ENCODE measurements at regions not wholly inside any gene's neighbourhood (a gene's known extent, or its start where the extent isn't known, plus 50 kb on each side); places are given as distances from the start of the nearest gene placed in this dataset.

DNA sequence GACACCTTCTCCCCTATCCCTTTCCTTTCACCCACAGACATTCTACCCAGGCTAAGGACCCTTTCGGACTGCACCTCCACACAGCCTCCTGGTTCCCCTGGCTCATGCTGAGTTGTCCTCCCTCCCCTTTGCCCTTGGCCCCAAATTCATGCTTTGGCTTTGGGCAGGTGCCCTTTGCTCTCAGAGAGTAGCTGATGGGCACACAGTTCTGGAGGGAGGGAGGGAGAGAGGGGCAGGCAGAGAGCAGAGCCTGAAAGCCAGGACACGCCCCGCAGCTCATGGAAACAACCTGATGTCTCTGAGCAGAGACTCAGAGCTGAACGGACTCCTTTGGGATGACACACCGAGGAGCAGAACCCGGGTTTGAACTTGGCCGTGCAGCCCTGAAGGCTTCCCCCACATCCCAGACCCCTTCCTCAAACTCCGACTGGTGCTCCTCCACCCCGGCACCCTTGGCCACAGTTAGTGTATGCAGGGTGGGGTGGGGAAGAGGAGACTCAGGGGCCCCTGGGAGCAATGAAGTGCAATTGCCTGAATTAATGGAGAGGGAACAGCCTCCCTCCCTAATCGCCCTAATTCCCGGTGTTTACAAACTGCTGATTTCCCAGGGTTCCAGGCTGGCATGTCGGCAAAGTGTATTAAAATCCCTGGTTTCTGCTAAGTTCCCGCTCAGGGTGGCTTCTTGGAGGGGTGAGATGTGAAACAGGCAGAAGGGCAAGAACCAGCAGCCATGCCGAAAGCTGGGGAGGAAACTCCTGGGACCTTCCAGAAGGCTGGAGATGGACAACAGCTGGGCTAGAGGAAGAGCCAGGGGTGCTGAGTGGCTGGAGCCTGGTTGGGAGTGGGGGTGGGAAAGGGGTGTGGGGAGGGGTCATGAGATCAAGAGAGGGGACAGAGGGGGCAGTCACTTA, 71.2 kb upstream of the SHISAL1 start:
- POLR2A ChIA-PET = no interaction called here
- no peak for DNase-seq (ENCODE audit: low read depth)
- Histone ChIP-seq H3K36me3 (ENCODE audit: control insufficient read depth, insufficient read depth, low read length) (no peaks in the 10 kb centered on the region), H3K27me3 (ENCODE audit: control insufficient read depth, insufficient read depth, low read length) (peaks cover 20% of the 10 kb centered on the region), H3K4me3 (ENCODE audit: low read depth, low read length) (no peak overlapping the region)
- CTCF ChIA-PET = interaction anchor here (0.6 to 1.6 kb wide), 3 partner anchors 9 to 46 kb away, joined by 3 to 4 read pairs (median 3); no protein-coding TSS in a partner anchor
- TF ChIP-seq, protein P1, sequence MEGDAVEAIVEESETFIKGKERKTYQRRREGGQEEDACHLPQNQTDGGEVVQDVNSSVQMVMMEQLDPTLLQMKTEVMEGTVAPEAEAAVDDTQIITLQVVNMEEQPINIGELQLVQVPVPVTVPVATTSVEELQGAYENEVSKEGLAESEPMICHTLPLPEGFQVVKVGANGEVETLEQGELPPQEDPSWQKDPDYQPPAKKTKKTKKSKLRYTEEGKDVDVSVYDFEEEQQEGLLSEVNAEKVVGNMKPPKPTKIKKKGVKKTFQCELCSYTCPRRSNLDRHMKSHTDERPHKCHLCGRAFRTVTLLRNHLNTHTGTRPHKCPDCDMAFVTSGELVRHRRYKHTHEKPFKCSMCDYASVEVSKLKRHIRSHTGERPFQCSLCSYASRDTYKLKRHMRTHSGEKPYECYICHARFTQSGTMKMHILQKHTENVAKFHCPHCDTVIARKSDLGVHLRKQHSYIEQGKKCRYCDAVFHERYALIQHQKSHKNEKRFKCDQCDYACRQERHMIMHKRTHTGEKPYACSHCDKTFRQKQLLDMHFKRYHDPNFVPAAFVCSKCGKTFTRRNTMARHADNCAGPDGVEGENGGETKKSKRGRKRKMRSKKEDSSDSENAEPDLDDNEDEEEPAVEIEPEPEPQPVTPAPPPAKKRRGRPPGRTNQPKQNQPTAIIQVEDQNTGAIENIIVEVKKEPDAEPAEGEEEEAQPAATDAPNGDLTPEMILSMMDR (IDR thresholded peaks at IDR 0.05; ENCODE audit: insufficient read depth, low read depth, low read length) = no peak

DNA sequence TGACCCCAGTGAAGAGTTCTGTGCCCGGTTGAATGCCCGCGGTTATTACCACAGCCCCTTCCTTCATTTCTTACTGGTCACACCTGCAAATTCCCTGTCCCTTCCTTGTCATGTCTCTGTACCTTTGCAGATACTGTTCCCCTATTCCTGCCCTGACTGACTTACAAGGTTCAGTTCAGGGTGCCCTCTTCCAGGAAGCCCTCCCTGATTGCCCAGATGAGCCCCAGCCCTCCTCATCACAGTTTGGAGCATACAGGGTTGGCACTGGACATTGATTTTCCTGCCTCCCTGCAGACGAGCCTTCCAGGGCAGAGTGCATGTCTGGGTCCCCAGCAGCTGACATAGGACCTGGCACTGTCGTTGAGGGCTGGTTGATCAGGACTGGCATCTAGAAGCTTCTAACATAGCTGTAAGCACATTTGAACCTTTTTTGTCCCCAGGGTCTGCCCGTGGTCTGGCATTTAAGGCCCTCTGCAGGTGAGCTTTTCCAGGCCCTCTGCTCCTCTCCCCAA, 70.4 kb upstream of the SHISAL1 start:
- POLR2A ChIA-PET = no interaction called here
- CTCF ChIA-PET = interaction anchor here (0.9 to 1.6 kb wide), 2 partner anchors 10 to 26 kb away, joined by 3 to 4 read pairs; no protein-coding TSS in a partner anchor
- TF ChIP-seq, protein P1 (IDR thresholded peaks at IDR 0.05; ENCODE audit: insufficient read depth, low read depth, low read length) = no peak
- no peak for DNase-seq (ENCODE audit: low read depth)
- Histone ChIP-seq H3K27me3 (ENCODE audit: control insufficient read depth, insufficient read depth, low read length) (peaks cover 20% of the 10 kb centered on the region), H3K4me3 (ENCODE audit: low read depth, low read length) (no peak overlapping the region), H3K36me3 (ENCODE audit: control insufficient read depth, insufficient read depth, low read length) (no peaks in the 10 kb centered on the region)

DNA sequence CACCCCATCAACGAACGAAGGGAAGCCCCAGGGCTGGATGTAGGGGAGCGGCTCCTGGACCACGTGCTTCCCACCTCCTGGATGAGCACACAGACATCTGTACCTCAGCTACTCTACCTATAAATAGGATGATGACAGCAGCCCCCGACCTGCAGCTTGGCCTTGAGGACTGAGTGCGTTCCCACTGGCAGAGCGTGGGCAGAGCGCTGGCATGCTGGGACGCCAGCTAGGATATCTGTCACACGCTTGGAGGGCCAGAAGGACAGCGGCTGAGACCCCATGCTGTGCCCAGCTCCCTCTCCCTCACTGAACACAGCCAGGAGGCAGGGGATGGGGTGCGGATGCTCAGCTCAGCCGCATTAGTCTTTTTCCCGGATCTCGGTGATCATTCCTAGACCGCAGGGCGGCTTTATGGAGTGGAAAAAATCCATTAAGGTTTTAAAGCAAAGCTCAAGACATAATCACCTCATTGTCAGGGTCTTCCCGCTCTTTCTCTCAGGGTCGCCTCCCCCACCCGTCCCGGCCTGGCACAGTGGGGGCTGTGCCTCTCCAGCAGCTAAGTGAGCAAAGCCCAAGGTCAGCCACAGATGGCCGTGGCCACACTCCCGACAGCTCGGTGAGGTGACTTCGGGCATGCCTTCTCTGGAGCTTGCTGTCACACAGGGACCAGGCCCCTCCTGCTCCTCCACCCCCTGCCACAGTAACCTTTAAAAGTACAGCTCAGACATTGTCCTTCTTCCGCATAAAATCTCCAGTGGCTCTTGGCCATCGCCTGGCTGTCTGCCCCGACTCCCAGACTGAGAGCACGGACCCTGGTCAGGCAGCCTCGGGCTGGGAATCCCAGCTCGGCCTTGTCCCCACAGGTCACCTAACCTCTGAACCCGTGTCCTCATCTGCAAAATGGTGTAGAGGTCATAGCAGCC, 69.6 kb upstream of the SHISAL1 start:
- H3K36me3 ChIP-seq (ENCODE audit: control insufficient read depth, insufficient read depth, low read length) = no peaks in the 10 kb centered on the region
- H3K4me3 ChIP-seq (ENCODE audit: low read depth, low read length) = no peak overlapping the region
- ChIA-PET POLR2A (no interaction called here), CTCF (no interaction called here)
- TF ChIP-seq, protein P1 (IDR thresholded peaks at IDR 0.05; ENCODE audit: insufficient read depth, low read depth, low read length) = no peak
- no peak for DNase-seq (ENCODE audit: low read depth)
- peaks cover 17% of the 10 kb centered on the region for H3K27me3 ChIP-seq (ENCODE audit: control insufficient read depth, insufficient read depth, low read length)

DNA sequence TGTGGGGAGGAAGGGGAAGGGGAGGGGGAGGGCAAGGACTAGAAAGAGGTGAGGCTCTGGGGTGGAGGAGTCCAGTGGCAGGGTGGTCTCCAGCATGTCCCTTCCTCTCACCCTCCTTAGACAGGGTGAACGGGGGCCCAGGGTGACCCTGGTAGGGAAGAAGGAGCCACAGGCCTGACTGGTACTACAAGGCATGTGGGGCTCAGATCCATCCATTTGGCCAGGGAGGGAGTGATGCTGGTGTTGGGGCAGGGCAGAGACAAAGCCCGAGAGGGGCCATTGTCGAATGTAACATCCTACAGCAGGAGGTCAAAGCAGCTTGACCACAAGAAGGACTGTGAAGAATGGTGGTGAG, 69.0 kb upstream of the SHISAL1 start:
- TF ChIP-seq, protein P1 (IDR thresholded peaks at IDR 0.05; ENCODE audit: insufficient read depth, low read depth, low read length) = no peak
- ChIA-PET CTCF (interaction anchor here (1.4 kb wide), 1 partner anchor 42 kb away, joined by 4 read pairs; no protein-coding TSS in a partner anchor), POLR2A (no interaction called here)
- Histone ChIP-seq H3K4me3 (ENCODE audit: low read depth, low read length) (no peak overlapping the region), H3K36me3 (ENCODE audit: control insufficient read depth, insufficient read depth, low read length) (no peaks in the 10 kb centered on the region), H3K27me3 (ENCODE audit: control insufficient read depth, insufficient read depth, low read length) (peaks cover 17% of the 10 kb centered on the region)
- no peak for DNase-seq (ENCODE audit: low read depth)

Measured in BJ (cell line).